Activated T-helper 2 cell treated with anti-CD3 and anti-CD28 coated beads, Interferon-gamma antibody, Interleukin-2, Interleukin-4, amounts not matched to agents 10 μg/mL and 5 μg/mL and 100 μg/mL, durations not matched to agents 14 hours and 24 hours and 36 hours (primary cell): ENCODE measurements at regions not wholly inside any gene's neighbourhood (a gene's known extent, or its start where the extent isn't known, plus 50 kb on each side); places are given as distances from the start of the nearest gene placed in this dataset.

Experiments used
- DNase-seq: peaks from one replicate; pipeline ENCODE4 v3.0.0; 2021; ENCODE audit warnings: low spot score
- H3K27ac Mint-ChIP-seq: one replicate; pipeline ENCODE4 v1.8.0; 2021; ENCODE audit warnings: mixed read lengths
- H3K27me3 Mint-ChIP-seq: one replicate; pipeline ENCODE4 v1.8.0; 2021; ENCODE audit warnings: low read depth, mixed read lengths
- H3K36me3 Mint-ChIP-seq: one replicate; pipeline ENCODE4 v1.8.0; 2021; ENCODE audit warnings: low read depth, mixed read lengths
- H3K4me1 Mint-ChIP-seq: one replicate; pipeline ENCODE4 v1.8.0; 2021; ENCODE audit warnings: low read depth, mixed read lengths
- H3K4me3 Mint-ChIP-seq: one replicate; pipeline ENCODE4 v1.8.0; 2021; ENCODE audit warnings: low read depth, mild to moderate bottlenecking, moderate library complexity, mixed read lengths
- H3K9me3 Mint-ChIP-seq: one replicate; pipeline ENCODE4 v1.8.0; 2021; ENCODE audit warnings: mixed read lengths
- intact Hi-C: fragments of 100-400 bp; cut with micrococcal nuclease; formaldehyde crosslinking; loops from one replicate; pipeline ENCODE4 v1.15.1; 2023

DNA sequence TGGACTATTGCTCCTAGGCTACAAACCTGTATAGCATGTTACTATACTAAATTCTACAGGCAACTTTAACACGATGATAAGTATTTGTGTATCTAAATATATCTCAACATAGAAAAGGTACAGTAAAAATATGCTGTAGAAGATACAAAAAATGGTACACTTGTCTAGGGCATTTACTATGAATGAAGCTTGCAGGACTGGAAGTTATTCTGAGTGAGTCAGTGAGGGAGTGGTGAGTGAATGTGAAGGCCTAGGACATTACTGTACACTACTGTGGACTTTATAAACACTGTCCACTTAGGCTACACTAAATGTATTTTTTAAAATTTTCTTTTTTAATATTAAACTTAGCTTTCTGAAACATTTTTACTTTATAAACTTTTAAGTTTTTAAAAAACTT lies 140.5 kb upstream of the SGO1 start:
- H3K27me3 Mint-ChIP-seq, result no peaks in the 10 kb centered on the region
- intact Hi-C loops, result no loop called here
- H3K4me1 Mint-ChIP-seq, result no peaks in the 10 kb centered on the region

GRCh38 chr3:20325563-20325962 lies 139.6 kb upstream of the SGO1 start:
- Mint-ChIP-seq H3K27me3 (no peaks in the 10 kb centered on the region), H3K4me3 (no peak overlapping the region), H3K36me3 (no peaks in the 10 kb centered on the region), H3K4me1 (no peaks in the 10 kb centered on the region), H3K9me3 (no peaks in the 10 kb centered on the region), H3K27ac (no peak overlapping the region)
- intact Hi-C loops, result no loop called here
- DNase-seq, result no peak

More for the DNA sequence above, 140.5 kb upstream of the SGO1 start:
- no peak for DNase-seq
- Mint-ChIP-seq H3K4me3 (no peak overlapping the region), H3K9me3 (no peaks in the 10 kb centered on the region), H3K27ac (no peak overlapping the region), H3K36me3 (no peaks in the 10 kb centered on the region)

- H3K27ac Mint-ChIP-seq, result no peak overlapping the region
- intact Hi-C loops, result no loop called here
- H3K36me3 Mint-ChIP-seq, result no peaks in the 10 kb centered on the region
Observed at GRCh38 chr3:20324664-20325478, 138.9 kb upstream of the SGO1 start.

GRCh38 chr3:20323307-20323927 lies 137.4 kb upstream of the SGO1 start:
- Mint-ChIP-seq H3K9me3 (no peaks in the 10 kb centered on the region), H3K27me3 (no peaks in the 10 kb centered on the region), H3K36me3 (no peaks in the 10 kb centered on the region), H3K4me3 (no peak overlapping the region), H3K4me1 (no peaks in the 10 kb centered on the region), H3K27ac (no peak overlapping the region)
- DNase-seq, result no peak
- intact Hi-C loops, result no loop called here

More at GRCh38 chr3:20324664-20325478, 138.9 kb upstream of the SGO1 start:
- no peak for DNase-seq
- Mint-ChIP-seq H3K9me3 (no peaks in the 10 kb centered on the region), H3K4me3 (no peak overlapping the region), H3K27me3 (no peaks in the 10 kb centered on the region), H3K4me1 (no peaks in the 10 kb centered on the region)

DNA sequence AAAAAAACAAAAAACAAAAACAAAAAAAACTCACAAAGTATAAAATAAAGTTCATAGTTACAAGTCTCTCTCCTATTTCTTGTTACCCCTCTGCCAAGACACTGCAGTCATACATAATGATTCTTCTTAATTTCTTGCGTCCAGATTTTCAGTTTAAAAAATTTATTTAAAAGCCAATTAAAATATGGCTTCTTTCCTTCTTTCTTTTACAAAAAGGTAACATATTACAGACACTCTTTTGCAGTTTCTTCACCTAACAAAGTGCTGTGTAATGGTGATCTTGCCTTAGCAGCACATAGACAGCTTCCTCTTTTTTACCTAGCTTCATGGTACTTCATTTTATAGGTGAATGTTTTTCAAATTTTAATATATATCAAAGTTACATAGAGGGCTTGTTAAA lies 136.1 kb upstream of the SGO1 start:
- intact Hi-C loops, result no loop called here
- Mint-ChIP-seq H3K36me3 (no peaks in the 10 kb centered on the region), H3K27ac (no peak overlapping the region), H3K9me3 (no peaks in the 10 kb centered on the region), H3K4me1 (no peaks in the 10 kb centered on the region), H3K4me3 (no peak overlapping the region), H3K27me3 (no peaks in the 10 kb centered on the region)
- no peak for DNase-seq

DNA sequence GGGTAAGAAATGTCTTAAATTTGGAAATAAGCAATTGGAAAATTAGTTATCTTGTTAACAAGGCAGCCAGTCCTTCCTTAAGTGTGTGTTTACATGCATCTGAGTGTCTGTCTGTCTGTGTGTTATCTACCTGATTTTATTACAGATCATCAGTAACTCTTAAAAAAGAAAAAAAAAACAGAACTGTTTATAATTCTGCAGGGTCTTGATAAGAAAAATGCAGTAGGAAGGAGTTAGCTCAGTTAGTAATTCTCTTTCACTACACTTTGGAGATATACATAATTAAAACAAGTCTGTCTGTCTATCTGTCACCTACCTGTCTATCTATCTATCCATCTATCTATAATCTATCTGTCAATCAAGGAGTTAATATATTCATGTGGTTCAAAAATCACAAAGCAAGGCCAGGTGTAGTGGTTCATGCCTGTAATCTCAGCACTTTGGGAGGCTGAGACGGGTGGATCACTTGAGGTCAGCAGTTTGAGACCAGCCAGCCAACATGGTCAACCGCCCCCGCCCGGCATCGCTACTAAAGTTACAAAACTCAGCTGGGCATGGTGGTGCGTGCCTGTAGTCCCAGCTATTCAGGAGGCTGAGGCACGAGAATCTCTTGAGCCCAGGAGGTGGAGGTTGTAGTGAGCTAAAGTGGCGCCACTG lies 135.5 kb upstream of the SGO1 start:
- H3K27ac Mint-ChIP-seq, result no peak overlapping the region
- no peaks in the 10 kb centered on the region for H3K27me3 Mint-ChIP-seq
- intact Hi-C loops, result no loop called here
- DNase-seq, result no peak
- no peaks in the 10 kb centered on the region for H3K4me1 Mint-ChIP-seq
- no peaks in the 10 kb centered on the region for H3K9me3 Mint-ChIP-seq
- no peaks in the 10 kb centered on the region for H3K36me3 Mint-ChIP-seq
- no peak overlapping the region for H3K4me3 Mint-ChIP-seq

DNA sequence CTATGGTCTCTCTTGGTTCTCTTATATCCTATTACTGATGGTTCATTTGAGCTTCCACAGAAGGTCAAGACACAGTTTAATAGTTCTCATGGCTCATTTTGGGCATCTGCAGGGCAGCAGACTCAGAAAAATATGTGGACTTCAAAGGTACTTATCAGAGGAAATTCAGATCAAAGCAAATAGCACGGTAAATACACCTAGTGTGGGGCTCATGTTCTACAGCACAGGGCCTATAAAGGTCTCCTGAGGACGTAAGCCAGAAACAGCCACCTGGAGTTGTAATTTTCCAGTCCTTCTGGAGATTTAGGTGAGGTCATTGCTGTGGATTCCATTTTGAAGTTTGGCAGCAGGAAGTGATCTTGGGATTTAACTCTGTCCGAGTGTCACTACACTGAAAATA lies 134.5 kb upstream of the SGO1 start:
- H3K36me3 Mint-ChIP-seq, result no peaks in the 10 kb centered on the region
- no peaks in the 10 kb centered on the region for H3K27me3 Mint-ChIP-seq
- no peak overlapping the region for H3K4me3 Mint-ChIP-seq
- intact Hi-C loops, result no loop called here
- H3K9me3 Mint-ChIP-seq, result no peaks in the 10 kb centered on the region
- DNase-seq, result no peak
- no peaks in the 10 kb centered on the region for H3K4me1 Mint-ChIP-seq
- H3K27ac Mint-ChIP-seq, result no peak overlapping the region

DNA sequence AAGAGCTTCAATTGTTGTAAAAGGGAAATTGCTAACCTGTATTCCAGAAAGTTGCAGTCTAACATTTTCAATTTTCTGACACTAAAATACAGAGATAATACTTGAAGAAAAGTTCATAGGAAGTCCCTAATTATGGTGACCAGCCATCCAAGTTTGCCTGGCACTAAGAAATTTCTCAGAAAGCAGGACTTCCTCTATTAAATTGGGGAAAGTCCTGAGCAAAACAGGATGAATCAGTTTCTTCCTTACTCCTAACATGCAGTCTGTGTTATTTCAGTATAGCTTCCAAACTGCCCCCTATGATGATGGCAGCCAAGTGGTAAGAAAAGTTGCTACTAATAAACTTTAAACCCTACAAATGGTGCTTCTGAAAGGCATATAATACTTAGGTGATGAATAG lies 133.5 kb upstream of the SGO1 start:
- Mint-ChIP-seq H3K4me1 (no peaks in the 10 kb centered on the region), H3K27ac (no peak overlapping the region), H3K9me3 (no peaks in the 10 kb centered on the region), H3K36me3 (no peaks in the 10 kb centered on the region), H3K4me3 (no peak overlapping the region), H3K27me3 (no peaks in the 10 kb centered on the region)
- no peak for DNase-seq
- intact Hi-C loops, result no loop called here

DNA sequence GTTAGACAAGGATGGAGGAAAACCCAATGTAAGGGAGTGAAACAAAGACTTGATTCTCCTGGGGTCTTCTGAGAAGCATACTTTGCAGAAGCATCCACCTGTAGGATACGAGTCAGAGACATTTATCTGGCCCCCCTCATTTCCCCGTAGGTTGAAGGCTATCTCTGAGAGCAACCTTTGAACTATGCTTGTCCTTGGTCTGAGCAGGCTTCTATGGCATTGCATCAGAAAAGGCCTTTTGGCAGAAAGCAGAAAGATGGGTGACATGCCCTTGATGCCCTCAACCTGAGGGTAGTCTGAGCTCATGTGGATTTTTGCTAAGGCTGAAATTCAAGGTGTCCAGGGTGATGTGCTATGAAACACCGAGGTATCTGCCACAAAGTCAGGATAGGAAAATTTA lies 131.6 kb upstream of the SGO1 start:
- no peak overlapping the region for H3K27ac Mint-ChIP-seq
- no peaks in the 10 kb centered on the region for H3K36me3 Mint-ChIP-seq
- intact Hi-C loops, result no loop called here
- no peaks in the 10 kb centered on the region for H3K9me3 Mint-ChIP-seq
- H3K27me3 Mint-ChIP-seq, result no peaks in the 10 kb centered on the region
- H3K4me1 Mint-ChIP-seq, result no peaks in the 10 kb centered on the region
- DNase-seq, result no peak
- H3K4me3 Mint-ChIP-seq, result no peak overlapping the region

DNA sequence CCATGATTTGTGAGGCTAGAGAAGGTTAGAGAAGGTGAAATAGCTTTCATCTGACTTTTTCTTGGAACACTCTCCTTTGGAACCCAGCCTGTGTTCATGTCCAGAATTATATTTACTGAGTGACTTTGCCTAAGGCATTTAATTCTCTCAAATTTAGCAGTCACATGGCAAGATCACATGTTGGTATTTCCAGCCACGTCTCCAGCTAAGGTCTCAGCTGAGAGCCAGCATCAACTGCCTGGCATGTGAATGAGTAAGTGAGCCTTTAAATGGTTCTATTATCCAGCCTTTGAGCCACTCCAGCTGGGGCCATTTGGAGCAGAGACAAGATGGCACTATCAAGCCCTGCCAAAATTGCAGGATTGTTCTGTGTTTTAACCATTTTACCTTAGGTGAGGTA lies 130.2 kb upstream of the SGO1 start:
- Mint-ChIP-seq H3K36me3 (no peaks in the 10 kb centered on the region), H3K27me3 (no peaks in the 10 kb centered on the region), H3K4me1 (no peaks in the 10 kb centered on the region), H3K4me3 (no peak overlapping the region), H3K9me3 (no peaks in the 10 kb centered on the region), H3K27ac (no peak overlapping the region)
- intact Hi-C loops, result no loop called here
- no peak for DNase-seq

DNA sequence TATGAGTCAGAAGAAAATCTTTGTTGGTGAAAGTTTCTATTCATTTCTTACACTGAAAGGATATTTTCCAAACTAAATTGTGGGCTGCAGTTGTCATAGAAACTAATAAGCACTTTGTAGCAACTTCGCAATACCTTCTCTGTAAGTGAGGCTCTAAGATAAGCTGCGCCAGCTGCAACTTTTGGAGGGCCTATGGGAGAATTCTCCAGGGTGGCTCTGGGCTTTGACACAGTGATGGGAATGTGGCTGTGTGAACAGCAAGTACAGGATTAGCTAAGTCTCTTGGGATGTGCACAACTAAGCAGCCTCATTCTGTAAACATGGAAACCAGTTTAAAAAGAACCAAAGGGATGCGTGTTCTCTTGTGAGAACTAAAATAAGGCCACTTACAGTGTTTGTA lies 124.6 kb upstream of the SGO1 start:
- no peak for DNase-seq
- Mint-ChIP-seq H3K4me3 (no peak overlapping the region), H3K4me1 (no peaks in the 10 kb centered on the region), H3K9me3 (no peaks in the 10 kb centered on the region), H3K27ac (no peak overlapping the region), H3K36me3 (no peaks in the 10 kb centered on the region), H3K27me3 (peaks cover 2% of the 10 kb centered on the region)
- intact Hi-C loops, result no loop called here

GRCh38 chr3:20307383-20307782 lies 121.4 kb upstream of the SGO1 start:
- intact Hi-C loops, result no loop called here
- H3K4me1 Mint-ChIP-seq, result no peaks in the 10 kb centered on the region
- no peak overlapping the region for H3K4me3 Mint-ChIP-seq
- no peaks in the 10 kb centered on the region for H3K36me3 Mint-ChIP-seq
- DNase-seq, result no peak
- no peak overlapping the region for H3K27ac Mint-ChIP-seq
- no peaks in the 10 kb centered on the region for H3K9me3 Mint-ChIP-seq
- peaks cover 2% of the 10 kb centered on the region for H3K27me3 Mint-ChIP-seq

DNA sequence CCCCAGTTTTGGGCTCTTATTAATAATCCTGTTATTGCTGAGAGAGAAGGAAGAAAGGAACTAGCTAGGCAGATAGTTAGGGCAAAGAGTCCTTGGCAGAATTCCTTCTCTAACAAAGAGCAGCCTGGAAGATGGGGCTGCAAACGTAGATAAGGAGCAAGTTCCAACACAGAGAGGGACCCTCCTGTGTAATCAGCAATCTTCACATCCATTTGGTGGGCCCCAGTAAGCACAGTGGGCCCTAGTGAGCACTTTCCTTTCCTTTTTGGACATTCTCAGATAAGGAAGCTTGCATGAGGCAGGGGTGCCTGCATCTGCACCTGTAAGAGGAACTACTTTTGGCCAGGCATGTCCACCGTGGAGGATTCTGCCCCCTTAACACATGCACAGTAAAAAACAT lies 119.6 kb upstream of the SGO1 start:
- Mint-ChIP-seq H3K36me3 (no peaks in the 10 kb centered on the region), H3K27ac (no peak overlapping the region), H3K4me3 (no peak overlapping the region), H3K9me3 (no peaks in the 10 kb centered on the region), H3K27me3 (peaks cover 2% of the 10 kb centered on the region), H3K4me1 (no peaks in the 10 kb centered on the region)
- intact Hi-C loops, result no loop called here
- no peak for DNase-seq
